Activated CD8-positive, alpha-beta memory T cell treated with anti-CD3 and anti-CD28 coated beads, Interleukin-2, amount 10 ng/mL, durations not matched to agents 7 days and 5 days (primary cell): ENCODE measurements at regions not wholly inside any gene's neighbourhood (a gene's known extent, or its start where the extent isn't known, plus 50 kb on each side); places are given as distances from the start of the nearest gene placed in this dataset.
"Not testable (repeated sequence)": the region's sequence is repeated elsewhere in the genome, so short reads cannot be mapped to it uniquely, and the experiment has no call there.

Source experiments
- ATAC-seq: fragments of 150-1000 bp; cut with Tn5 transposase; one replicate; pipeline ENCODE4 v1.10.0; 2021; ENCODE audit warnings: moderate library complexity
- CTCF ChIA-PET: fragments of 350-600 bp; sonication (Branson Sonifier 250); formaldehyde crosslinking; loops from one replicate; lab custom pipeline; 2021; ENCODE audit warnings: antibody characterized with exemption; lab: Charles Lee
- DNase-seq: peaks from one replicate; pipeline ENCODE4 v3.0.0-alpha.2; 2020
- H3K27ac Mint-ChIP-seq: one replicate; pipeline ENCODE4 v1.8.0; 2021; ENCODE audit warnings: mild to moderate bottlenecking, mixed read lengths
- H3K27me3 Mint-ChIP-seq: one replicate; pipeline ENCODE4 v1.8.0; 2021; ENCODE audit warnings: mixed read lengths
- H3K36me3 Mint-ChIP-seq: one replicate; pipeline ENCODE4 v1.8.0; 2021; ENCODE audit warnings: mild to moderate bottlenecking, mixed read lengths
- H3K4me1 Mint-ChIP-seq: one replicate; pipeline ENCODE4 v1.8.0; 2021; ENCODE audit warnings: mixed read lengths
- H3K4me3 Mint-ChIP-seq: one replicate; pipeline ENCODE4 v1.8.0; 2021; ENCODE audit warnings: mild to moderate bottlenecking, moderate library complexity, mixed read lengths
- H3K9me3 Mint-ChIP-seq: one replicate; pipeline ENCODE4 v1.8.0; 2022; ENCODE audit warnings: low read depth, mixed read lengths

DNA sequence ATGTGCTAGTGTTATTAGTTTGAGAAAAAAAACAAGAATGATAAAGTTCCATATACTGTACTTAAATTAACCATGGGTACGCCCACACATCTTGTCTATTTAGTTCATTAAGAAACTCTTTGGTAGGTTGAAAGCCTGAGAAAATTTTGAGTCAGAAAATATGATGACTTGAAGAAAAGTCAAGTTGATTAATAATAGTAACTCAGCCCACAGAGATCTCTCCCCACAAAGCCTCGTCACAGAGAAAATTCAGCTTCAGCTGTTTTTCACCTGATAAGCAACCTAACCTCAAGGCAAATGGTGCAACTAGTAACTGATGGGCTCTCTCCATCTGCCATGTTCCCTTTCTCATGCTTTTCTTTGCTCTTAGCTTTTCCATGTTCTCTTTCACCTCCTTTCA lies 1021.6 kb downstream of the GATA3 start:
- Mint-ChIP-seq H3K36me3 (no peaks in the 10 kb centered on the region), H3K9me3 (no peaks in the 10 kb centered on the region), H3K27ac (no peak overlapping the region), H3K4me1 (no peaks in the 10 kb centered on the region), H3K27me3 (no peaks in the 10 kb centered on the region), H3K4me3 (no peak overlapping the region)
- DNase-seq (no peak), ATAC-seq (no peak)
- CTCF ChIA-PET = no interaction called here

DNA sequence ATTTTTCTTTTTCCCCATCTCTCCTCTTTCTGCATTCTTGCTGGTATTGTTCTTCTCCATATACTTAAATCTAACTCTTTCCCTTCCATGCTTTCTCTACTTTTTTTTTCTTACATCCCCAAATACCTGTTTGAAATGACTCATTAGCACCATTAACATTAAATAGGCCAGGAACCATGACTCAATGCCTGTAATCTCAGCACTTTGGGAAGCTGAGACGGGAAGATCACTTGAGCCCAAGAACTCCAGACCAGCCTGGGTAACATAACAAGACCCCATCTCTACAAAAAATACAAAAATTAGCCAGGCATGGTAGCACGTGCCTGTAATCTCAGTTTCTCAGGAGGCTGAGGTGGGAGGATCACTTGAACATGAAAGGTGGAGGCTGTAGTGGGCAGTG lies 1026.8 kb downstream of the GATA3 start:
- DNase-seq = no peak
- Mint-ChIP-seq H3K4me1 (no peaks in the 10 kb centered on the region), H3K27ac (no peak overlapping the region), H3K4me3 (no peak overlapping the region), H3K27me3 (no peaks in the 10 kb centered on the region), H3K9me3 (no peaks in the 10 kb centered on the region), H3K36me3 (no peaks in the 10 kb centered on the region)
- ATAC-seq = no peak
- CTCF ChIA-PET = no interaction called here

DNA sequence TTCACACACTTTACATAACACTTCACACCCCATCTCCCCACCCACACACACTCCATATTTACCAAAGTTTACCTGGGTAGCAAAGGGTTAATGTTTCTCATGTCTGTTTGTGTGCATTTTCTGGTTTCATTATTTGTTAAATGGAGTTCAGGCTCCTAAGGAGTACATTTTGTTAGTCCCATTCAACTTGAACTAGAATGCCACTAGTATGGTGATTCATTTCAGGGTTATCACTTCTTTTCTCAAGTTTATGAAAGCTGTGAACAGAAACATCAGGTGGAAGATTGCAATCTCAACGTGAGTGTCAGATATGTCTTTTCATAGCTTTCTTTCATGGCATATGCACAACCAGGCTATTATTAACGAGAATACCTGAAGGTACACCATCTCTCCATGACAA lies 1027.5 kb downstream of the GATA3 start:
- Mint-ChIP-seq H3K36me3 (no peaks in the 10 kb centered on the region), H3K4me3 (no peak overlapping the region), H3K27ac (no peak overlapping the region), H3K4me1 (no peaks in the 10 kb centered on the region), H3K9me3 (no peaks in the 10 kb centered on the region), H3K27me3 (no peaks in the 10 kb centered on the region)
- ATAC-seq (no peak), DNase-seq (no peak)
- CTCF ChIA-PET = no interaction called here

DNA sequence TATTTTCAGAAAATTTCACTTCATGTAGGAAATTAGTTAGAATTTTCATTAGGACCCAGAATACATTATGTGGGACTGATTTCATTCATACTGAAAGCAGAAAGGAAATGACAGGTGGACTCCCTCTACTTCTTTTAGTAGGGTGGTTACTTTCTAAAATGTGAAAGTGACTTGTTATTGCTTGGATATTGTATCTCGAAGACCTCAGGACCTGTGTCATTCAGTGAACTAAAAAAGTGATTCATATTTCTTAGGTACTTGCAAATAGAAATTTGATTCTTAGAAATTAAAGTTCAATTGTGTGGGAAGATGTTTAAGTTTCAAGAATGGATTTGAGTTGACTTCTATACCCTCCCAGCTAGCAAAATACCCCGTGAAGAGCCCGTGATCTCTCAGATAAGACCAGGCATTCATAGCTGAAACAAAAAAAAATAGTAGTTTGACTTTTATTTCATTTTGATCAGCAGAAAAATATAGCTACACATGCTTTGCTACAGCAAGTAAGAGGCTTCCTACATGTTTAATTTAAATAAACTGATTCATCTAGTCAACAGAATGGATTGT lies 1037.1 kb downstream of the GATA3 start:
- CTCF ChIA-PET = no interaction called here
- Mint-ChIP-seq H3K36me3 (peaks cover 1% of the 10 kb centered on the region), H3K4me1 (peaks cover 6% of the 10 kb centered on the region), H3K4me3 (no peak overlapping the region), H3K27ac (no peak overlapping the region), H3K9me3 (no peaks in the 10 kb centered on the region), H3K27me3 (peaks cover 5% of the 10 kb centered on the region)
- ATAC-seq (peak; percentile 30), DNase-seq (no peak)

DNA sequence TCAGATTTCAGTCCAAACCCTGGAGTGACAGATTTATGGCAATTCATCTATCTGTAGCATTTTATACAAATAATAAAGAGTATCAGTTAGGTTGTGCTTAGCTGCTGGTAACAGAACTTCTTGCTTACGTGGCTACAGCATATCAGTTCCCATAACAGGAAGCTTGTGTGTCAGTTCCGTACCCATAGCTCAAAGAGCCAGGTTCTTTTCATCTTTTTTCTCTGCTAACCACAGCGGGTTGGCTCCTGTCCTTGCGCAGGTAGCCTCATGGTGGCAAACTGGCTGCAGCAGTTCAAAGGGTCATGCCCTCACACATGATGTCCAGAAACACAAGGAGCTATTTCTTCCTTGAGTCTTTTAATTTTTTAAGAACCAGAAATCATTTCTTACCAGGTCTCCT lies 1041.8 kb downstream of the GATA3 start:
- Mint-ChIP-seq H3K4me1 (peaks cover 6% of the 10 kb centered on the region), H3K27me3 (peaks cover 2% of the 10 kb centered on the region), H3K9me3 (no peaks in the 10 kb centered on the region), H3K27ac (no peak overlapping the region), H3K36me3 (peaks cover 1% of the 10 kb centered on the region), H3K4me3 (no peak overlapping the region)
- DNase-seq (no peak), ATAC-seq (no peak)
- CTCF ChIA-PET = no interaction called here

DNA sequence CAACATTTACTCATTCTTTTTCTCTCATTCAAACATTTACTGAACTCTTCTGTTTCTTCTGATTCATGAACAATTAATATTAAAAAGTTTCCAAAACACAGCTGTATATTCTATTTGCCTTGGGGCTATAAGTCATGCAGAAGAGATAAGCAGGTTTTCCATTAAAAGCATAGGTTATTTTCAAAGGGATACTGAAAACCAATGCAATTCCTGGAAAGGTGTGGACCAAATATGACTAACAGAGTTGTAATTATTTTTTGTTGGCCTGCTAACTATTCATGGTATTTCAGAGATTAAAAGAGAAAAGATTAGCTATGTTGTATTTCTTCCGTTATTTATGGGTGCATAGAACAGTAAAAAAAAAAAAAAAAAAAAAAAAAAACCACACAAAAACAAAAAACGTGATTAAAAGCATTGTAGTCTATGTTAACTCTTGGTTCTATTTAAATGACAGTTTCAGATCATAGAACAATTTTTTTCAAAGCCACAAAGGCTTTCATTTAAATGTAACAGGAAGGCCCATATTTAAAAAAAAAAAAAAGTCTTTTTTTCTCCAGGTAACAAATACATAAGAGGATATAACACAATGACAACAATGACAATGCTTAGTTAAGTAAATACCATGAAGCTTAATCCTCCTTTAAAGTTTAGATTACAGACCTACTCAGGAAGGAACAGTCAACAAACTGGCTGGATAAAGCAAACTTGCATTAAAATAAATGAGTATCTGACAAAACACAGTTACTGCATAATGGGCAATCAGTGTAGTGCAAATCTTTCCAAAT lies 1042.9 kb downstream of the GATA3 start:
- H3K36me3 Mint-ChIP-seq = peaks cover 1% of the 10 kb centered on the region
- ATAC-seq (no peak), DNase-seq (no peak)
- H3K4me1 Mint-ChIP-seq = peaks cover 2% of the 10 kb centered on the region
- no peak overlapping the region for H3K27ac Mint-ChIP-seq
- no peak overlapping the region for H3K4me3 Mint-ChIP-seq
- no peaks in the 10 kb centered on the region for H3K9me3 Mint-ChIP-seq
- H3K27me3 Mint-ChIP-seq = peaks cover 2% of the 10 kb centered on the region
- CTCF ChIA-PET = no interaction called here

DNA sequence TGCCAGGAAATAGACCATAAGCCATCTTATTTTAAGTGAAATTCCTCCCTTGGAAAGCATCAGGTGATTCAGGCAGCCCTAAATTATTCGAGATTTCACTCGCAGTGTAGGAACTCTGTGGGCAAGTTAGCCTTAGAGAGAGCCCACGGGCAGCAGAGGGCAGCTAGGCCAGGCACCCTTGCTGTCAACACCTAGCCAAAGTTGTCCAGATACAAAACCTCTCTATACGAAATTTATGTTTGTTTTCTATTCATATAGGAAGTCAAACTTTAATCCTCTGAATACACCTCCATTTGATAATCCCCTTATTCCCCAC lies 1043.5 kb downstream of the GATA3 start:
- CTCF ChIA-PET = no interaction called here
- H3K4me1 Mint-ChIP-seq = peaks cover 2% of the 10 kb centered on the region
- H3K9me3 Mint-ChIP-seq = no peaks in the 10 kb centered on the region
- H3K4me3 Mint-ChIP-seq = no peak overlapping the region
- H3K27me3 Mint-ChIP-seq = peaks cover 2% of the 10 kb centered on the region
- H3K27ac Mint-ChIP-seq = no peak overlapping the region
- peaks cover 1% of the 10 kb centered on the region for H3K36me3 Mint-ChIP-seq
- DNase-seq = no peak
- ATAC-seq = no peak

DNA sequence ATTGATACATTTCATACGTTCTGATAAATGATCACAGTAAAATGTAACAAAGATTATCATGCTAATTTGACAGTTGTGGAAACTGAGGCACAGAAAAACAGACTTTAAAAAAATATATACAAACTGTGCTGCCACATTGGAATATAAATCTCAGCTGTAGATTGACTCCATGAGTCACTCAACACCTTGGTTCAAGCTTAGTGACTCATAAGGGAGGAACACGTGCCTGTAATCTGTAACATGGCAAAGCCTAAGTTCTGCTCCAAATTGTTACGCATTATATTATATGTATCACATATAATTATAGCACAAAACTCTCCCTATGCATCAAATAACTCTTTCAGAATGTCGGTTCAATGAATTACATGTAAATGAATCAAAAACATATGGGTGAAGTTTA lies 1047.5 kb downstream of the GATA3 start:
- H3K9me3 Mint-ChIP-seq = no peaks in the 10 kb centered on the region

DNA sequence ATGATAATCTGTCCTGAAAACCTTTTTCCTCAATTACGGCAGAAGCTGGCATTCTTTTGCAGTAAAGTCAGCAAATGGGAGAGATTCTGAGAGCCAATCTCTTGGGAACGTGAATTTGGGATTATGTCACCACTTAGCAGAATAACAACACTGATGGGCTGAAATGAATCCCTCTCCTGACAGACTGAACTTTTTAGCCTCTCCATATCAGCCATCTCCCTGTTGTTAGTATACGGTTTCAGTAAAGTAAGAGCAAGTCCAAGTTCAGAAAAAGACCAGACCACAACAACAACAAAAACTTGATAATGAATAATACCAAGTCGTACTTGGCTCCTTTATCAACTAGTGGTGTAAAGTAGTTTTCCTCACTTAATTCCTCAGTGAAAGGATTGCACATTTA lies 1048.8 kb downstream of the GATA3 start:
- DNase-seq (no peak), ATAC-seq (no peak)
- CTCF ChIA-PET = no interaction called here
- H3K9me3 Mint-ChIP-seq = no peaks in the 10 kb centered on the region
- no peak overlapping the region for H3K4me3 Mint-ChIP-seq
- no peaks in the 10 kb centered on the region for H3K36me3 Mint-ChIP-seq
- H3K4me1 Mint-ChIP-seq = no peaks in the 10 kb centered on the region
- no peaks in the 10 kb centered on the region for H3K27me3 Mint-ChIP-seq
- no peak overlapping the region for H3K27ac Mint-ChIP-seq

More for the DNA sequence above, 1047.5 kb downstream of the GATA3 start:
- CTCF ChIA-PET = no interaction called here
- H3K4me3 Mint-ChIP-seq = no peak overlapping the region
- no peak for DNase-seq
- H3K27ac Mint-ChIP-seq = no peak overlapping the region
- H3K4me1 Mint-ChIP-seq = no peaks in the 10 kb centered on the region
- no peaks in the 10 kb centered on the region for H3K27me3 Mint-ChIP-seq
- H3K36me3 Mint-ChIP-seq = no peaks in the 10 kb centered on the region
- no peak for ATAC-seq

DNA sequence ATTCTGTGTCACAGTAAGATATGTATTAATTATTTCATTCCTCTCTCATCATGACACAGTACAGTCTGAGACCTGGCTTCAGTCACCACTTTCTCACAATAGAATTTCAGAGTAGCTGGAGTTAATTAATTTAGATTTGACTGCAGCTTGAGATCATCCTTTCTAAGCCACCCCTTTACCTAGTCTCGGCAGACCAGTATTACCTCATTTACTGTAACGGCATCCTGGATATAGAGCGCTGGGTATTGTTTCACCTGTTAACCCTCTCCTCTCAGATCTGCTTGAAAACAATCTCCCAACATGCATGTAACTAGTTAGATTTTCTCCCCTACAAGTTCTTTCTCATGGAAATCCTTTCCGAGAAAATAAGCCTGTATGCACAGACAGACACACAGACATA lies 1057.5 kb downstream of the GATA3 start:
- CTCF ChIA-PET = no interaction called here

DNA sequence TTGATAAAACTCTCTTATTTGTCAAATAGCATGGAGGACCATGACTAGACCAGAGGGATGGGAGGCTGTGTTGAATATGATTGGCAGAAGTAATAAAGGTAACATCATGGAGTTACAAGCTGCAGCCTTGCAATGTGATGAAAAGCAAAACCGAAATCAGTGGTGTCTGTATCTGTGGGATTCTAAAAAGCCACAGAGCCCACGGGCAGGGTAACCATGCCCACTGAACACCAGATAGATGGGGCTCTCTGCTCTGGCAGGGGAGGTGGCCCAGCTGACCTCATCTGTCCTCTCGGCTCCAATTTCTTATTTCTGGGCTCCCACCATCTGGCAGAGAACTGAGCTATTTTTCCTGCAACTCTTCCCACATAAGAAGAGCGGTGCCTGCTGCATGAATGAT lies 1072.2 kb downstream of the GATA3 start:
- Mint-ChIP-seq H3K4me1 (peaks cover 4% of the 10 kb centered on the region), H3K36me3 (no peaks in the 10 kb centered on the region), H3K27me3 (no peaks in the 10 kb centered on the region), H3K27ac (no peak overlapping the region), H3K4me3 (no peak overlapping the region), H3K9me3 (no peaks in the 10 kb centered on the region)
- CTCF ChIA-PET = no interaction called here
- ATAC-seq (no peak), DNase-seq (no peak)

More for the DNA sequence above, 1057.5 kb downstream of the GATA3 start:
- Mint-ChIP-seq H3K27ac (no peak overlapping the region), H3K4me1 (no peaks in the 10 kb centered on the region), H3K36me3 (no peaks in the 10 kb centered on the region), H3K27me3 (no peaks in the 10 kb centered on the region), H3K9me3 (no peaks in the 10 kb centered on the region), H3K4me3 (no peak overlapping the region)
- no peak for DNase-seq
- ATAC-seq = no peak

DNA sequence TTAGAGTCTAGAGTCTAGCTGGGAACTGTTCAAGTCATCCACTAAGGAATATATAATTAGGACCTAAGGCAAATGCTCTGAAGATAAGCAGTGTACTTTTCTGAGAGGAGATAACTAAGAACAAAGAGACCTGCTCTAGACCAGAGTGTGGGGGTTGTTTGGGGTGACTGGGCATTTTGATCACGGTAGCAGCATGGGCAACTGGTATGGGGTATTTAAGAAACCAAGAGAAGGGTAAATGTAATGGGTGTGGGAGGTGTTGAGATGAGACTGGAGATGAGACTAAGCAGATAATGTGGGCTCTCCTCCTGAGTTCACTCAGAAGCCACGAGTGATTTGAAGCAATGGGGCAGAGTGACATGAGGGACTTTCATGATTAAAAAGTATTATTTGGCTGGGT lies 1082.9 kb downstream of the GATA3 start:
- no peaks in the 10 kb centered on the region for H3K9me3 Mint-ChIP-seq
- H3K27me3 Mint-ChIP-seq = no peaks in the 10 kb centered on the region
- ATAC-seq (no peak), DNase-seq (no peak)
- no peaks in the 10 kb centered on the region for H3K36me3 Mint-ChIP-seq
- no peak overlapping the region for H3K4me3 Mint-ChIP-seq
- no peaks in the 10 kb centered on the region for H3K4me1 Mint-ChIP-seq
- H3K27ac Mint-ChIP-seq = no peak overlapping the region
- CTCF ChIA-PET = no interaction called here

DNA sequence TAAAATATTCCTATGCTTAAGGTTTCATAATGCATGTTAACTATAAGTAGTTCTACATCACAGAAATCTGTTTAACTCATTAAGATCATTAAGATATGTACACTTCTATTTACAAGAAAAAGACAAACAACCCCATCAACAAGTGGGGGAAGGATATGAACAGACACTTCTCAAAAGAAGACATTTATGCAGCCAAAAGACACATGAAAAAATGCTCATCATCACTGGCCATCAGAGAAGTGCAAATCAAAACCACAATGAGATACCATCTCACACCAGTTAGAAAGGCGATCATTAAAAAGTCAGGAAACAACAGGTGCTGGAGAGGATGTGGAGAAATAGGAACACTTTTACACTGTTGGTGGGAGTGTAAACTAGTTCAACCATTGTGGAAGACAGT lies 1084.3 kb downstream of the GATA3 start:
- H3K9me3 Mint-ChIP-seq, CTCF ChIA-PET, H3K27ac Mint-ChIP-seq, H3K4me3 Mint-ChIP-seq, H3K36me3 Mint-ChIP-seq, DNase-seq, H3K4me1 Mint-ChIP-seq, ATAC-seq, H3K27me3 Mint-ChIP-seq: not testable (repeated sequence)

DNA sequence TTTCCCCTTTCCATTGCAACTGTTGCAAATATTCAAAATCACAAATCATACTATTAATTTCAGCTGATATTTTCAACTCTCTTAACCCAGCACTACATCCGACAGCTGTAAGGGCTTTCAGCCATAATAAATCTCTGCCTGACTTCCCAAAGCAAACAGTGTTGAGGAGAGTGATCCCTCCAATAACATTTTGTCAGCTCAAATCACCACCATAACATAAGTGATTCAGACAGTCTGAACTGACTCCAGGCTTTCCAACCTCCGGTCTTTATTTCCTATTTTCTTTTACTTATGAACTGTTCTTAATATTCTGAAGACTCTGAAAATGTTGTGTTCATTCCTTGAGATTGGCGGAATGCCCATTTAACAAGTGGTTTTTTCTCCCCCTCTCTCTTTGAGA lies 1085.9 kb downstream of the GATA3 start:
- H3K9me3 Mint-ChIP-seq = no peaks in the 10 kb centered on the region
- H3K4me3 Mint-ChIP-seq = no peak overlapping the region
- DNase-seq = no peak
- no peaks in the 10 kb centered on the region for H3K27me3 Mint-ChIP-seq
- no peaks in the 10 kb centered on the region for H3K4me1 Mint-ChIP-seq
- no peaks in the 10 kb centered on the region for H3K36me3 Mint-ChIP-seq
- ATAC-seq = no peak
- no peak overlapping the region for H3K27ac Mint-ChIP-seq
- CTCF ChIA-PET = no interaction called here
